ENCODE measurements at regions not wholly inside any gene's neighbourhood (a gene's known extent, or its start where the extent isn't known, plus 50 kb on each side); places are given as distances from the start of the nearest gene placed in this dataset.
"Not testable (repeated sequence)": the region's sequence is repeated elsewhere in the genome, so short reads cannot be mapped to it uniquely, and the experiment has no call there.

GRCh38 chr5:125219710-125220109 is 473.3 kb upstream of the ZNF608 start:
- DNase-seq (ENCODE audit: low read depth in 4 of 4, low spot score in 2 of 4): no peak

GRCh38 chr5:125220284-125220683 is 473.8 kb upstream of the ZNF608 start:
- no peak for DNase-seq (ENCODE audit: low read depth in 4 of 4, low spot score in 2 of 4)

GRCh38 chr5:125222597-125223240 is 476.3 kb upstream of the ZNF608 start:
- DNase-seq (ENCODE audit: low read depth in 4 of 4, low spot score in 2 of 4): no peak

- DNase-seq (ENCODE audit: low read depth in 4 of 4, low spot score in 2 of 4): no peak
Measured at GRCh38 chr5:125225424-125225823, 479.0 kb upstream of the ZNF608 start.

GRCh38 chr5:125226825-125227224 is 480.4 kb upstream of the ZNF608 start:
- DNase-seq (ENCODE audit: low read depth in 4 of 4, low spot score in 2 of 4): no peak

GRCh38 chr5:125227333-125228095 is 481.1 kb upstream of the ZNF608 start:
- no peak for DNase-seq (ENCODE audit: low read depth in 4 of 4, low spot score in 2 of 4)

- no peak for DNase-seq (ENCODE audit: low read depth in 4 of 4, low spot score in 2 of 4)
Measured at GRCh38 chr5:125228363-125229070, 482.1 kb upstream of the ZNF608 start.

- no peak for DNase-seq (ENCODE audit: low read depth in 4 of 4, low spot score in 2 of 4)
Measured at GRCh38 chr5:125229556-125229955, 483.1 kb upstream of the ZNF608 start.

GRCh38 chr5:125232779-125233230 is 486.4 kb upstream of the ZNF608 start:
- DNase-seq (ENCODE audit: low read depth in 4 of 4, low spot score in 2 of 4): no peak

- DNase-seq (ENCODE audit: low read depth in 4 of 4, low spot score in 2 of 4): no peak
Measured at GRCh38 chr5:125233944-125234343, 487.5 kb upstream of the ZNF608 start.

GRCh38 chr5:125236007-125236406 is 489.6 kb upstream of the ZNF608 start:
- DNase-seq (ENCODE audit: low read depth in 4 of 4, low spot score in 2 of 4): no peak

GRCh38 chr5:125236981-125237380 is 490.5 kb upstream of the ZNF608 start:
- no peak for DNase-seq (ENCODE audit: low read depth in 4 of 4, low spot score in 2 of 4)

- DNase-seq (ENCODE audit: low read depth in 4 of 4, low spot score in 2 of 4): no peak
Measured at GRCh38 chr5:125244531-125244930, 498.1 kb upstream of the ZNF608 start.

- no peak for DNase-seq (ENCODE audit: low read depth in 4 of 4, low spot score in 2 of 4)
Measured at GRCh38 chr5:125245216-125245615, 498.8 kb upstream of the ZNF608 start.

- DNase-seq (ENCODE audit: low read depth in 4 of 4, low spot score in 2 of 4): no peak
Measured at GRCh38 chr5:125249400-125249799, 503.0 kb upstream of the ZNF608 start.

GRCh38 chr5:125251703-125252102 is 505.3 kb upstream of the ZNF608 start:
- DNase-seq (ENCODE audit: low read depth in 4 of 4, low spot score in 2 of 4): no peak

- not testable (repeated sequence) for DNase-seq (ENCODE audit: low read depth in 4 of 4, low spot score in 2 of 4)
Measured at GRCh38 chr5:125253634-125254033, 507.2 kb upstream of the ZNF608 start.

- DNase-seq (ENCODE audit: low read depth in 4 of 4, low spot score in 2 of 4): no peak
Measured at GRCh38 chr5:125254267-125254666, 507.8 kb upstream of the ZNF608 start.

GRCh38 chr5:125256296-125256695 is 509.9 kb upstream of the ZNF608 start:
- no peak for DNase-seq (ENCODE audit: low read depth in 4 of 4, low spot score in 2 of 4)

- no peak for DNase-seq (ENCODE audit: low read depth in 4 of 4, low spot score in 2 of 4)
Measured at GRCh38 chr5:125257057-125257972, 510.9 kb upstream of the ZNF608 start.

GRCh38 chr5:125257997-125258396 is 511.6 kb upstream of the ZNF608 start:
- no peak for DNase-seq (ENCODE audit: low read depth in 4 of 4, low spot score in 2 of 4)
